K562 (cell line): ENCODE measurements at regions not wholly inside any gene's neighbourhood (a gene's known extent, or its start where the extent isn't known, plus 50 kb on each side); places are given as distances from the start of the nearest gene placed in this dataset.

Experiments
- ATAC-seq: fragments of 200-7000 bp; cut with Tn5 transposase; 3 replicates; pipeline ENCODE4 v1.9.1; 2020; ENCODE audit warnings: moderate library complexity
- BruUV-seq: library from RNA; stranded (reverse); fragments of 400-500 nt; replicated peaks from 2 replicates; lab custom pipeline; 2021; lab: Mats Ljungman, UMichigan
- CTCF ChIA-PET: fragments of 300-600 bp; formaldehyde crosslinking; extraction: SDS; loops from one replicate; lab custom pipeline; 2021; ENCODE audit warnings: low intra/inter-chr PET ratio; lab: Yijun Ruan, JAX
- POLR2A ChIA-PET: fragments of 300-600, 350-650 bp; sonication (Branson Sonifier 250); formaldehyde crosslinking; extraction: SDS; loops from one replicate; lab custom pipeline; 2021; ENCODE audit warnings: antibody characterized with exemption, inconsistent platforms; lab: Yijun Ruan, JAX
- DNase-seq, 4 experiments: peaks; one replicate each; pipeline versions ENCODE4 v3.0.0 to v3.0.0-alpha.2; 2011 to 2018; ENCODE audit warnings: low spot score in 3 of 4, mixed read lengths in 3 of 4; ENCODE audit errors: extremely low read depth in 1 of 4
- FAIRE-seq: peaks from 2 replicates; lab custom pipeline; 2011; peaks lifted over from hg19 to GRCh38; lab: Jason Lieb, UNC
- H2AFZ ChIP-seq: 2 replicates; pipeline ENCODE4 v1.6.0; 2011; ENCODE audit warnings: low read depth, low read length, control low read depth, inconsistent platforms
- H3K27ac ChIP-seq: fragments of 200-600 bp; 3 replicates; pipeline ENCODE4 v1.8.0; 2011; ENCODE audit warnings: low read depth, mild to moderate bottlenecking, control low read depth, inconsistent platforms, low read length, moderate library complexity, mixed read lengths; ENCODE audit errors: extremely low read depth
- H3K27me3 ChIP-seq, 2 experiments: fragments of 300-600 bp in 1 of 2; 2 replicates in 1 of 2; 3 replicates in 1 of 2; pipeline versions ENCODE4 v1.6.0 to v1.8.0; 2011; ENCODE audit warnings: inconsistent platforms in 2 of 2, low read length in 2 of 2, mild to moderate bottlenecking in 1 of 2, mixed read lengths in 1 of 2, moderate library complexity in 1 of 2; ENCODE audit not compliant: control insufficient read depth in 2 of 2, insufficient read depth in 2 of 2
- H3K36me3 ChIP-seq: fragments of 300-600 bp; 3 replicates; pipeline ENCODE4 v1.8.0; 2011; ENCODE audit warnings: mild to moderate bottlenecking, low read length, inconsistent platforms; ENCODE audit not compliant: control insufficient read depth, insufficient read depth
- H3K4me1 ChIP-seq, 2 experiments: fragments of 200-600 bp in 1 of 2; replicated peaks in 1 of 2; 2 replicates in 1 of 2; 3 replicates in 1 of 2; pipeline versions ENCODE4 v1.5.1 to v1.8.0; 2011; ENCODE audit warnings: inconsistent platforms in 2 of 2, low read length in 2 of 2, mild to moderate bottlenecking in 1 of 2, mixed read lengths in 1 of 2, moderate library complexity in 1 of 2; ENCODE audit not compliant: control insufficient read depth in 2 of 2, insufficient read depth in 2 of 2
- H3K4me2 ChIP-seq: 2 replicates; pipeline ENCODE4 v1.6.1; 2011; ENCODE audit warnings: low read length, control low read depth, inconsistent platforms, mixed read lengths; ENCODE audit not compliant: insufficient read depth
- H3K4me3 ChIP-seq: fragments of 200-600 bp; sonication (generic), shearing (Covaris generic); 2 replicates; pipeline ENCODE4 v1.5.1; 2016; ENCODE audit warnings: control low read depth, inconsistent platforms
- H3K79me2 ChIP-seq: fragments of 200-600 bp; 3 replicates; pipeline ENCODE4 v1.8.0; 2011; ENCODE audit warnings: low read length, inconsistent platforms; ENCODE audit not compliant: control insufficient read depth, insufficient read depth
- H3K9ac ChIP-seq, 2 experiments: 2 replicates each; pipeline versions ENCODE4 v1.6.0 to v1.6.1; 2011; ENCODE audit warnings: low read depth in 2 of 2, low read length in 2 of 2, control low read depth in 1 of 2, inconsistent platforms in 1 of 2, mild to moderate bottlenecking in 1 of 2, mixed read lengths in 1 of 2; ENCODE audit not compliant: insufficient read depth in 1 of 2
- H3K9me1 ChIP-seq: one replicate; pipeline ENCODE4 v1.6.0; 2011; ENCODE audit warnings: inconsistent platforms, mild to moderate bottlenecking, low read length, moderate library complexity; ENCODE audit not compliant: control insufficient read depth, insufficient read depth
- H3K9me3 ChIP-seq: replicated peaks from 2 replicates; pipeline ENCODE4 v1.5.1; 2011; ENCODE audit warnings: low read depth, low read length, inconsistent platforms; ENCODE audit not compliant: control insufficient read depth, insufficient read depth
- H4K20me1 ChIP-seq: replicated peaks from 2 replicates; pipeline ENCODE4 v1.6.1; 2011; ENCODE audit warnings: low read length, inconsistent platforms, mixed read lengths; ENCODE audit not compliant: control insufficient read depth, insufficient read depth
- ELF1 ChIP-seq: fragments of 200-800 bp; sonication (Bioruptor generic); IDR thresholded peaks from 2 replicates; pipeline ENCODE4 v1.6.1; 2016; ENCODE audit warnings: missing genetic modification characterization, missing compliant biosample characterization
- ELF2 ChIP-seq: fragments of 250-450 bp; sonication (Bioruptor Pico); IDR thresholded peaks from 2 replicates; pipeline ENCODE4 v1.5.0; 2021; ENCODE audit warnings: mild to moderate bottlenecking
- GTF2A2 ChIP-seq: IDR thresholded peaks from 2 replicates; pipeline ENCODE4 v1.6.1; 2016; ENCODE audit warnings: mild to moderate bottlenecking, missing genetic modification characterization, missing compliant biosample characterization
- IFI16 ChIP-seq: fragments of 250-450 bp; sonication (Bioruptor Pico); IDR thresholded peaks from 2 replicates; pipeline ENCODE4 v2.1.2; 2022; ENCODE audit warnings: mild to moderate bottlenecking, inconsistent platforms
- RBM34 ChIP-seq: fragments of 200-400 bp; formaldehyde crosslinking; IDR thresholded peaks from 2 replicates; pipeline ENCODE4 v1.6.1; 2018; ENCODE audit warnings: low read length, borderline replicate concordance; ENCODE audit not compliant: insufficient read depth
- RFX1 ChIP-seq: fragments of 450-650 bp; IDR thresholded peaks from 2 replicates; pipeline ENCODE4 v1.6.1; 2016; ENCODE audit warnings: mild to moderate bottlenecking, moderate library complexity
- SMARCC2 ChIP-seq: fragments of 450-650 bp; IDR thresholded peaks from 2 replicates; pipeline ENCODE4 v1.6.1; 2017; ENCODE audit warnings: antibody characterized with exemption, moderate library complexity, mild to moderate bottlenecking, low read depth
- ZNF239 ChIP-seq: fragments of 250-450 bp; sonication (Bioruptor Pico); IDR thresholded peaks from 2 replicates; pipeline ENCODE4 v1.4.0; 2020; ENCODE audit warnings: mild to moderate bottlenecking
- ZNF274 ChIP-seq: IDR thresholded peaks from 2 replicates; pipeline ENCODE4 v1.6.1; 2011; ENCODE audit warnings: low read depth, mild to moderate bottlenecking, low read length, moderate library complexity, borderline replicate concordance
- ZNF668 ChIP-seq: fragments of 250-450 bp; sonication (Bioruptor Pico); IDR thresholded peaks from 2 replicates; pipeline ENCODE4 v1.8.0; 2022; ENCODE audit warnings: mild to moderate bottlenecking, inconsistent platforms
- ZNF766 ChIP-seq: fragments of 200-800 bp; sonication (Bioruptor generic); conservative IDR thresholded peaks from 2 replicates; pipeline ENCODE4 v1.6.1; 2016; ENCODE audit warnings: missing genetic modification characterization, missing compliant biosample characterization
- WGBS: fragments of 100-300 bp; shearing (Covaris generic); methylation state at CpG from one replicate; pipeline ENCODE4 v1.1.6; 2016; ENCODE audit warnings: low coverage, mixed read lengths; ENCODE audit not compliant: insufficient coverage; ENCODE audit errors: missing lambda C conversion rate; 5-methylcytosine and 5-hydroxymethylcytosine counted together
- in situ Hi-C: fragments of 300-500 bp; cut with MboI; formaldehyde crosslinking; loops from 4 replicates; pipeline ENCODE4 v1.15.0; 2018; ENCODE audit warnings: inconsistent platforms, mixed read lengths
- intact Hi-C: fragments of 100-400 bp; cut with micrococcal nuclease; formaldehyde crosslinking; loops from 2 replicates; pipeline ENCODE4 v1.14.2; 2022

DNA sequence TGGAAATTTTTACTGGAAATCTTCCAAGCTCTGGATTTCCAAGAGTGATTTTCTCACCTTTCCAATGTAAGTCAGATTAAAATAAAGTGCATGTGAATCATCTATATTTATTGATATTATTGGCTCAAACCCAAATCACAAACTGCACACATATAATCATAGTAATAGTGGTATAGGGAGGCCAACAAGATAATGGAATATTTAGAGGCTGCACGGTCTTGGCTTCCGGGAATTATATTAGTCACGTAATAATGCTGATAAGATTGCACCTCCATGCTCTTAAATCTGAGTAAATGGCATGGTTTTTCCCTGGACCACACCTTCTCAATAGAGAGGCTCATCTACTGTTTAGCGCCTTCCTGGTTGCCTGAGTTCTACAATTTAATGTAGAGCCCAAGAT, 567.1 kb upstream of the NR2F2 start:
- 89% methylated on average over 4 of the region's 4 CpGs for WGBS
- ChIA-PET POLR2A (no interaction called here), CTCF (no interaction called here)
- Histone ChIP-seq H2AFZ (no peak overlapping the region), H3K79me2 (no peaks in the 10 kb centered on the region), H3K27ac (no peak overlapping the region), H3K9ac (no peak overlapping the region), H3K4me3 (no peak overlapping the region), H3K36me3 (peaks cover 5% of the 10 kb centered on the region; the same call in 1 of the 3 replicates), H4K20me1 (no peaks in the 10 kb centered on the region), H3K27me3 (no peaks in the 10 kb centered on the region), H3K9me3 (no peaks in the 10 kb centered on the region), H3K9me1 (no peaks in the 10 kb centered on the region), H3K4me2 (no peak overlapping the region), H3K4me1 (no peaks in the 10 kb centered on the region; a peak in 1 of 5 replicates)
- ATAC-seq, result no peak
- FAIRE-seq, result no peak
- BruUV-seq, result no TSS peak
- in situ Hi-C loops, result no loop called here
- no peak for DNase-seq
- intact Hi-C loops, result no loop called here
- TF ChIP-seq GTF2A2 (tag) (no peak), ELF2 (CRISPR knock-in tag) (no peak), IFI16 (CRISPR knock-in tag) (no peak), RBM34 (no peak), ZNF239 (CRISPR knock-in tag) (no peak), SMARCC2 (no peak), ZNF668 (CRISPR knock-in tag) (no peak), ZNF274 (no peak), ELF1 (no peak), RFX1 (no peak), ZNF766 (CRISPR knock-in tag) (no peak)
